Stimulated activated CD8-positive, alpha-beta memory T cell treated with anti-CD3 and anti-CD28 coated beads, Interleukin-7, amount 100 ng/mL, for 48 hours (primary cell): ENCODE measurements at regions not wholly inside any gene's neighbourhood (a gene's known extent, or its start where the extent isn't known, plus 50 kb on each side); places are given as distances from the start of the nearest gene placed in this dataset.

Source experiments
- DNase-seq, 2 donors: peaks; one replicate each; pipeline ENCODE4 v3.0.0-alpha.2; 2020; ENCODE audit warnings: low read depth in 1 of 2; ENCODE audit errors: extremely low read depth in 1 of 2

DNA sequence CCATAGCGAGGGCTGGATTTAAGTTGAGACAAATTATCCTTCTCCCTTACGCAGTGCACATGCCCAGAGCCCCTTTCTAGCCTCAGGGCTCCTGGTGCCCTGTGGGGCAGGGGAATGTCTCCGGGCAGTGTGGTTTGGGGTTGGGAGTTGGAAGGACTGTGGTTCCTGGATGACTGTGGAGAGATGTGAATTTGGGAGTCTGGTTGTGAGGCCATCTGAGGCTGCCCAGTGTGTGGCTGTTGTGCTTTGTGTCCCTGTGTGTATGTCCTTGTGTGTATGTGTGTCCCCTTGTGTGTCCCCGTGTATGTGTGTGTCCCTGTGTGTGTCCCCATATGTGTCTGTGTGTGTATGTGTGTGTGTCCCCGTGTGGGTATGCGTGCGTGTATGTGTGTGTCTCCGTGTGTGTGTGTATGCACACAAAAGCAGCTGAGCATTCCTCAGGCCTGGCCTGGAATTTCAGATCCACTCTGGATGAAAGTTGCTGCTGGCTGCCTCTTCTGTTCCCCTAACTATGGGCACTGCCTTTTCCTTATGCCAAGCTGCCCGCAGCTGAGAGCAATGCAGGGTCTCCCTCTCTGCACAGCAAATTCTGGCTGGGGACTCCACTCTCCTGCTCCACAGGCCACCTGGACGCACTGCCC is 65.4 kb downstream of the UBIAD1 start:
- DNase-seq: no peak

DNA sequence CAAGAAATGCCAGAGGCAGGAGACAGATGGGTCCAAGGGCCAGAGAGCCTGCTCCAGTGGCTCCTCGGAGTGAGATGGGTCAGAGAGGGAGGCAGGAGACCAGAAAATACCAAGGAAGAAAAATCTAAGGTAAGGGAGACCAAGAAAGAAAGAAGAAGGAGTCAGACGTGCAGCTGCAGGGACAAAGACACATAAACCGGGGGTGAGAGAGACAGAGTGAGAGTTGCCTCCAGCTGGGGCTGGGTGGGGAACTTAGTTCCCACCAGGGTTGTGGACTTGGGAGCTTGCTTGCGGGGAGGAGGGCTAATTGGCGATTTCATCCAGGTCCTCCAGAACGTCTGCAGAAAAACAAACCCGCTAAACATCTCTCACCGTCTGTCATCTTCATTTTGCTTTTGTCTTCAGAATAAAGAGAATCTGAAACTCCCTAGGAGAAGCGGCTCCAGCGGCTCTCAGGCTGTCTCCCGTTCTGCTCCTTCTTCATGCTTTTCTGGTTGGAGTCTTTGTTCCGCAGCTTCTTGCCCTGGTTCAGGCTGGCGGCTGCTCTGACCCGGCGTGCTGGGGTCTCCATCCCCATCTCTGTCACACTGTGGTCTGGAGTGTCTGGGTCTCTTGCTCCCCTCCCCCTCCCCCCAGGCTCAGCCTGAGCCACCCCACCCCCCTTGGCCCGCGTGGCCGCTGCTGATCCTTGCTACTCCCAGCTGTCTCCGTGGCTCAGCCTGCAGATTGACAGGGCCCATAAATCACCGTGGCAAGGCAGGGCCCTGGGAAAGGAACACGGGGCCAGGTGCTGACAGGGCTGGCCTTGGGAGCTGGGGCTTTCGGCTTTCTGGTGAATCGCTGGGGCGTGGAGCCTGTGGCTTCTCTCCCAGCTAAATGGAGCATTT is 66.6 kb downstream of the UBIAD1 start:
- DNase-seq: no peak

DNA sequence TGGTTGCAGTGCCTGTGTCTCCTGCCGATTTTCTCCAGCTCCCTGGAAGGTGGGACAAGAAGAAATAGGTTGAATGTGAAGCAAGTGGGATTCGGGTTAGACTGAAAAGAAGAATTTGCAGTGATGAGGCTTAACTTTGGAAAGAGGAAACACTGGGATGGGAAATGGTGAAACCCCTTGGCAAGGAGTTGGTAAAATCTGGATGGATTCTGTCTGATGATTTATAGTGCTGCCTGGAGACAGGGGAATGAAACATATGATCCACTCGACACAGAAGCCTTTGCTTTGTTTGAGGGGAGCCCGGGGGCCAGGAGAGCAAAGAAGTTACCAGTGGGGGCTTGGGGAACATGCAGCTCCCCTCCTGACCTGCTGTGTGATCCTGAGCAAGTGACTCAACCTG is 67.2 kb downstream of the UBIAD1 start:
- DNase-seq: no peak

DNA sequence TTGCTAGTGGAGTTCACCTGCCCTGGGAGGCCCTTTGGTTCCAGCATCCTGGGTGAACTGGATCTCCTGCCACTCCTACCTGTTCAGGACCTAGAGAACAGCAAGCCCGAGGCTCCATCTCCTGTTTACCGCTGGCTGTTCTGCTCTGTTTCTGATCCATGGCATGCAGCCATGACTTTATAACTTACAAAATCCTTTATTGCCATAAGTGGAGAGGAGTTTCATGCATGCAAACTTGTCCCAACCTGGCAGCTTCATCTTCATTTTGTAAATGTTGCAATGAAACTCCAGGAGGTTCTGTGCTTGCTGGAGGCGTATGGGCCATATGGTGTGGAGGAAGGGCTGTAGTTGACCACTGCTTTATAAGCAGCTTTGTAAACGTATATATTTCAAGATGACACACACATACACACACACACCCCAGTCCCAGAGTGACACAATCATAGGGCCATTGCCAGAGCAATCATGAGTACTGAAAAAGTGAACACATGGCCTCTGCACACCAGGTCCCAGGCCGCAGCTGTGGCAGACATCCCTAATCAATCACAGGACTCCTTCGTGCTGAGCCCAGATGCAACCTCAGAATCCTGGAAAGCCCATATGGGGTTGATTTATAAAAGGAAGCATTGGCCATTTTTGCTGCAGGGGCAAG is 69.0 kb downstream of the UBIAD1 start:
- DNase-seq: no peak

DNA sequence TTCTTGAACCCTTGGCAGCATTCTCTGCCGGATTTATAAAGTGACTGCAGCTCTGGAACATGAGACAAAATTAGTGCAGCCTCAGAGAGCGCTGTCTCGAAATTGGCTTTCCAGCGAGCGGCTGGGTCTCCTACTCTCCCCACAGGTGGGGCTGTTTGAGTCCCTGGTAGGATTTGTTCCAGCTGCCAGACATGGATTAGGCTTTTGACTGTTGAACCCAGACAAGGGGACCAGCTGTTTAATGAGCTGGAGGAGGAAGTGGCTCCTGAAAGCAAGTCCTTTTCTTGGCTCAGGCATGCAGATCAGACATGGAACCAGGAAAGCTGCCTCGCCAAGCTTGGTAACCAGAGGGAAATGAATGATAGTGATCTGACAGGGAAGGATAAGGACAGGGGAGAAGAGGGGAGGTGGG is 69.6 kb downstream of the UBIAD1 start:
- DNase-seq: no peak

DNA sequence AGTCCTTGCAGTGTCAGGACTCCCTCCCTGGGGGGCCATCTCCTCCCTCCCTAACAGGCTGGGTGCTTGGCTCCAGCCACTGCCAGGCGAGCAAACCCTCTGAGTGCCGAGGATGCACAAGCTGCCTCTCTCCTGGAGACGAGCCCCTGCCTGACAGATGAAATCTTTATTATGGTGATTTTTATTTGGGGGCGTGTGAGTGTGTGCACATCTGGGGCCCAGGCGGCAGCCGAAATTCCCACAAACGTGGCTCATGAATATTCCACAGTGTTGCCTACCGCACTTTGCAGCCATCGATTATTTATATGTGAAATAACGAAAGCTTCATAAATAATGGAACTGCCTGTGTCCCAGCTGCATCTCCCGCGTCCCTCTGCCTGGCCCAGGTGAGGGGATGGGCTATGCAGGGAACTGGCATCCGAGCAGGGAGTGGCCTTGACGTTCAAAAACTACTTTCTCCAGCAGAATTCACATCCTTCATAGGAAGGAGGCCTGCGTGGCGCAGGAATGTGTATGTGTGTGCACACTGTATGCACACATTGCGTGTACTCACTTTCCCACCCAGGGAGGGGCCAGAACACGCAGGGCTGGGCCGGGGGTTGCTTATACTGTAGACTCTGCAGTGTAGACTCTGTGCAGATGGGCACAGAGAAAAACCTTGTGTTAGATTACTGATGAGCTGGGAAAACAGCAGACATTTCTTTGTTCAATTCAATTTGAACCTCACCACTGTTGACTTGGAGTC is 73.1 kb downstream of the UBIAD1 start:
- no peak for DNase-seq

DNA sequence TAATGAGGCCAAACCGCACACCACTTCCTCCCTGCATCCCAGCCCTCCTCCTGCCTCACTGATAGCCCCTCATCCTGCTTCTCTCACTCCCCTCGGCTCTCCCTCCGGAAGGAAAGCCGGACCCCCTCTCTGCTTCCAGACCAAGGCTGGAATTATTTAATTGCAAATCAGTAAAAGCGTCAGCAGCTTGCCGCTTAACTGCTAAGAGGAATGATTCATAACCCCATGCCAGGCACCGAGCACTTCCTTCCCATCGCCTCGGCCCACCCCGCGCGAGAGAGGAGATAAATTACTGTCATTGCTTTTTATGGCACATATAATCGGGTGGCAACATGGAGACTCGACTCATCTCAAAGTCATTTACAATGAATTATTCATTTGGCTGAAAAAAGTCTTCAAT is 77.3 kb downstream of the UBIAD1 start:
- no peak for DNase-seq

- DNase-seq: no peak
Observed at GRCh38 chr1:11352058-11352715, 79.2 kb downstream of the UBIAD1 start.

GRCh38 chr1:11352816-11353799 is 80.1 kb downstream of the UBIAD1 start:
- no peak for DNase-seq

DNA sequence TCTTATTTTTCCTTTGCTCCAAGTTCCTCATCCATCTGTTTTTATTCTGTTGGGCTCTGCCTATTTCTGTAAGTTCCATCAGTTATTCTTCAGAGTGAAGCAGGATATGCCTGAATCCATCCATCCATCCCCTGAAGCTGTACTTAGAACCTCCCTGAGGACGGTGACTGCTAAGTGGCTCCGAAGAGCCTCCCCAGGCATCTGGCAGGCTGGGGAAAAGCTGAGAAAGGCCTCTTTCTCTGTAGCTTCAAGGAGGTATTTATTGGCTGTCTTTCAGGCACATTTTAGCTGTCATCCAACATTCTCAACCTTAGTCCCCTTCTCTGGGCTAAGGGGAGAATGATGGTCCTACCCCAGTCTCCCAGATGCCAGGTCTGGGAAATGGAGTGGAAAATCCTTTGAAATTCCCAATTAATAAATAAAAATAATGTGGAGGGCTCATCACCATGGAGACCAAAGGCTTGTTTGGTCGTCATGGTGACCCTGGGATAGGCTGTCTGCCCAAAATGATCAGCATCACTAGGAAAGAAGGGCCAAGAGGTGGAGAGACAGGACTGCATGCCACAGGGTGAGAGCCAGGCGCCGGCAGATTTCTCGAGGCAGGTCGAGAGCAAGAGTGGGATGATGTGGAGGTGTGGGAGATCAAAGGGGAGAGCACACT is 82.0 kb downstream of the UBIAD1 start:
- no peak for DNase-seq

- no peak for DNase-seq
Observed at GRCh38 chr1:11355559-11356475, 82.8 kb downstream of the UBIAD1 start.

GRCh38 chr1:11357276-11357675 is 84.3 kb downstream of the UBIAD1 start:
- DNase-seq: no peak

DNA sequence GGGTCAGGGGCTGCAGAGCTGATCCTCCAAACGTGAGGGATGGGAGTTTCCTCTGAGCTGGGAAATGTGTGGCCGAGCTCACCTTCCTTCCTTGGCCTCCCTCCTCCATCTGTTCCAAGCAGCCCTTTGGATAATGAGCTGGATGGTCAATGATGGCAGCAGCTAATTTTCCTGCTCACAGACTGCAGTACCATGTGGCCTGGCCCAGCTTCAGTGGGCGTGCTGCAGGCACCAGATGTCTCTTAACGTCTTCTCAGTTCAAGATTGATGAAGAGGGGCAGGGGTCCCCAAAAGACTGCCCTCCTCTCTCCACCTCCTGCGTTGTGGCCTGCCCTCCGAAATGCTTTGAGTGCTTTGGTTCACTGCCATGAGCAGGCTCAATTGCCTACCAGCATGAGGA is 86.0 kb downstream of the UBIAD1 start:
- DNase-seq: no peak

GRCh38 chr1:11362547-11363021 is 89.6 kb downstream of the UBIAD1 start:
- DNase-seq: no peak

DNA sequence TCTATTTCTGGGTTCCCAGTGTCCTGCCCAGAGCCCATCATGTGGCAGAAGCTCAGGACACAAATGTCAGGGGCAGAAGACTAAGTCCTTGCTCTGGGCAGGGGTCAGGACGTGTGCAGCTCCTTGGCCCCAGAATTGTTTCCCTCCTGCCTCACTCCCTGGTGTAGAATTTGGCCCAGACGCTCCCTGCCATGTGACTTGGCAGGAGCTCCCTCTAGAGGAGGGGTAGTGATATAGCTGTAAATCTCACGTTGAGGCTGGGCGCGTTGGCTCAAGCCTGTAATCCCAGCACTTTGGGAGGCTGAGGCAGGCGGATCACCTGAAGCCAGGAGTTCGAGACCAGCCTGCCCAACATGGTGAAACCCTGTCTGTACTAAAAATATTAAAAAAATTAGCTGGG is 91.2 kb downstream of the UBIAD1 start:
- DNase-seq: no peak

- no peak for DNase-seq
Observed at GRCh38 chr1:11365744-11366387, 92.9 kb downstream of the UBIAD1 start.
